ENCODE measurements at regions not wholly inside any gene's neighbourhood (a gene's known extent, or its start where the extent isn't known, plus 50 kb on each side); places are given as distances from the start of the nearest gene placed in this dataset.
"Not testable (repeated sequence)": the region's sequence is repeated elsewhere in the genome, so short reads cannot be mapped to it uniquely, and the experiment has no call there.

DNA sequence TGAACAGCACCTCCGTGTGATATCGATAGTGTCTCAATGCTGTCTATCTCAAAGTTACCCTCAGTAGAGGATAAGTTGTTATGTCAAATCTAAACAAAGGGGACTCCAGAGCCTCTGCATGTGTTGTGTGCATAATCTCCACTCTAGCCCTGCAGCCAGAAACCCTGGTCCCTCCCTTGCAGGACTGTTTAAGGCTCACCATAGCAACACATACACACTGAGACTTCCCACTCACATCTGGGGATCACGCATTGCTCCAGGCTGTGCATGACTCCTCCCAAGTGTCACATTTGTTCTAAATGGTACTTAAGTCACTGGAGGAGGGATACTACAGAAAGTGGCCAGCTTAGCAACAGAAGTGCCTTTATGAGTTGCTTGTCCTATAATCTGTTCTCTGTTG lies 258.6 kb upstream of the CRIM1 start:
- DNase-seq = no peak
- Histone ChIP-seq H3K4me3 (ENCODE audit: low read depth in 2 of 2, low read length in 1 of 2) (no peak overlapping the region), H3K79me2 (ENCODE audit: insufficient read depth) (no peaks in the 10 kb centered on the region), H3K9me3 (no peaks in the 10 kb centered on the region), H3K27me3 (ENCODE audit: insufficient read depth) (no peaks in the 10 kb centered on the region), H3K4me1 (ENCODE audit: control insufficient read depth in 1 of 2, insufficient read depth in 2 of 2, low read depth in 1 of 2, low read length in 1 of 2) (no peaks in the 10 kb centered on the region), H3K36me3 (replicated peaks in 1 of 2; ENCODE audit: control insufficient read depth in 1 of 2, insufficient read depth in 2 of 2, low read length in 1 of 2) (no peaks in the 10 kb centered on the region), H3K27ac (ENCODE audit: low read depth in 2 of 2, low read length in 1 of 2) (no peak overlapping the region), H4K20me1 (ENCODE audit: insufficient read depth) (no peaks in the 10 kb centered on the region), H3K9ac (no peak overlapping the region), H2AFZ (ENCODE audit: low read depth) (no peak overlapping the region), H3F3A (replicated peaks; ENCODE audit: insufficient read depth) (no peaks in the 10 kb centered on the region), H3K4me2 (no peak overlapping the region), H3K9me2 (no peaks in the 10 kb centered on the region; the same call in 1 of the 2 replicates)
- TF ChIP-seq MEF2A (IDR thresholded peaks at IDR 0.05; ENCODE audit: borderline replicate concordance, low read depth) (no peak), JUND (IDR thresholded peaks at IDR 0.05) (no peak), TAF1 (IDR thresholded peaks at IDR 0.05; ENCODE audit: borderline replicate concordance, low read depth, low read length) (no peak), CHD2 (IDR thresholded peaks at IDR 0.05; ENCODE audit: low read length, partially characterized antibody) (no peak), TCF12 (IDR thresholded peaks at IDR 0.05) (no peak), SIN3A (IDR thresholded peaks at IDR 0.05; ENCODE audit: borderline replicate concordance, low read depth, low read length) (no peak), RXRA (IDR thresholded peaks at IDR 0.05; ENCODE audit: borderline replicate concordance, low read depth) (no peak), POLR2AphosphoS5 (IDR thresholded peaks at IDR 0.05; ENCODE audit: low read depth, low read length) (no peak), SMC3 (IDR thresholded peaks at IDR 0.05; ENCODE audit: low read depth, low read length) (no peak), FOXJ3 (CRISPR knock-in tag; IDR thresholded peaks at IDR 0.05) (no peak), FOXM1 (IDR thresholded peaks at IDR 0.05; ENCODE audit: low read depth) (no peak), MXI1 (IDR thresholded peaks at IDR 0.05; ENCODE audit: low read depth, low read length) (no peak), RFX5 (IDR thresholded peaks at IDR 0.05; ENCODE audit: low read length) (no peak)
- TF ChIP-seq, protein P1, sequence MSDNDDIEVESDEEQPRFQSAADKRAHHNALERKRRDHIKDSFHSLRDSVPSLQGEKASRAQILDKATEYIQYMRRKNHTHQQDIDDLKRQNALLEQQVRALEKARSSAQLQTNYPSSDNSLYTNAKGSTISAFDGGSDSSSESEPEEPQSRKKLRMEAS (IDR thresholded peaks at IDR 0.05; ENCODE audit: low read depth) = no peak
- TF ChIP-seq, protein P2, sequence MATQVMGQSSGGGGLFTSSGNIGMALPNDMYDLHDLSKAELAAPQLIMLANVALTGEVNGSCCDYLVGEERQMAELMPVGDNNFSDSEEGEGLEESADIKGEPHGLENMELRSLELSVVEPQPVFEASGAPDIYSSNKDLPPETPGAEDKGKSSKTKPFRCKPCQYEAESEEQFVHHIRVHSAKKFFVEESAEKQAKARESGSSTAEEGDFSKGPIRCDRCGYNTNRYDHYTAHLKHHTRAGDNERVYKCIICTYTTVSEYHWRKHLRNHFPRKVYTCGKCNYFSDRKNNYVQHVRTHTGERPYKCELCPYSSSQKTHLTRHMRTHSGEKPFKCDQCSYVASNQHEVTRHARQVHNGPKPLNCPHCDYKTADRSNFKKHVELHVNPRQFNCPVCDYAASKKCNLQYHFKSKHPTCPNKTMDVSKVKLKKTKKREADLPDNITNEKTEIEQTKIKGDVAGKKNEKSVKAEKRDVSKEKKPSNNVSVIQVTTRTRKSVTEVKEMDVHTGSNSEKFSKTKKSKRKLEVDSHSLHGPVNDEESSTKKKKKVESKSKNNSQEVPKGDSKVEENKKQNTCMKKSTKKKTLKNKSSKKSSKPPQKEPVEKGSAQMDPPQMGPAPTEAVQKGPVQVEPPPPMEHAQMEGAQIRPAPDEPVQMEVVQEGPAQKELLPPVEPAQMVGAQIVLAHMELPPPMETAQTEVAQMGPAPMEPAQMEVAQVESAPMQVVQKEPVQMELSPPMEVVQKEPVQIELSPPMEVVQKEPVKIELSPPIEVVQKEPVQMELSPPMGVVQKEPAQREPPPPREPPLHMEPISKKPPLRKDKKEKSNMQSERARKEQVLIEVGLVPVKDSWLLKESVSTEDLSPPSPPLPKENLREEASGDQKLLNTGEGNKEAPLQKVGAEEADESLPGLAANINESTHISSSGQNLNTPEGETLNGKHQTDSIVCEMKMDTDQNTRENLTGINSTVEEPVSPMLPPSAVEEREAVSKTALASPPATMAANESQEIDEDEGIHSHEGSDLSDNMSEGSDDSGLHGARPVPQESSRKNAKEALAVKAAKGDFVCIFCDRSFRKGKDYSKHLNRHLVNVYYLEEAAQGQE (IDR thresholded peaks at IDR 0.05; ENCODE audit: low read depth, low read length) = no peak
- TF ChIP-seq, protein P3, sequence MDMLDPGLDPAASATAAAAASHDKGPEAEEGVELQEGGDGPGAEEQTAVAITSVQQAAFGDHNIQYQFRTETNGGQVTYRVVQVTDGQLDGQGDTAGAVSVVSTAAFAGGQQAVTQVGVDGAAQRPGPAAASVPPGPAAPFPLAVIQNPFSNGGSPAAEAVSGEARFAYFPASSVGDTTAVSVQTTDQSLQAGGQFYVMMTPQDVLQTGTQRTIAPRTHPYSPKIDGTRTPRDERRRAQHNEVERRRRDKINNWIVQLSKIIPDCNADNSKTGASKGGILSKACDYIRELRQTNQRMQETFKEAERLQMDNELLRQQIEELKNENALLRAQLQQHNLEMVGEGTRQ (IDR thresholded peaks at IDR 0.05; ENCODE audit: borderline replicate concordance, low read depth, low read length) = no peak
- TF ChIP-seq, protein P4, sequence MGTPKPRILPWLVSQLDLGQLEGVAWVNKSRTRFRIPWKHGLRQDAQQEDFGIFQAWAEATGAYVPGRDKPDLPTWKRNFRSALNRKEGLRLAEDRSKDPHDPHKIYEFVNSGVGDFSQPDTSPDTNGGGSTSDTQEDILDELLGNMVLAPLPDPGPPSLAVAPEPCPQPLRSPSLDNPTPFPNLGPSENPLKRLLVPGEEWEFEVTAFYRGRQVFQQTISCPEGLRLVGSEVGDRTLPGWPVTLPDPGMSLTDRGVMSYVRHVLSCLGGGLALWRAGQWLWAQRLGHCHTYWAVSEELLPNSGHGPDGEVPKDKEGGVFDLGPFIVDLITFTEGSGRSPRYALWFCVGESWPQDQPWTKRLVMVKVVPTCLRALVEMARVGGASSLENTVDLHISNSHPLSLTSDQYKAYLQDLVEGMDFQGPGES (IDR thresholded peaks at IDR 0.05; ENCODE audit: low read depth, low read length) = no peak
- WGBS (ENCODE audit: low lambda C conversion rate) = 16% methylated on average over 3 of the region's 3 CpGs
- POLR2A ChIA-PET = no interaction called here
- CTCF ChIA-PET = no interaction called here

DNA sequence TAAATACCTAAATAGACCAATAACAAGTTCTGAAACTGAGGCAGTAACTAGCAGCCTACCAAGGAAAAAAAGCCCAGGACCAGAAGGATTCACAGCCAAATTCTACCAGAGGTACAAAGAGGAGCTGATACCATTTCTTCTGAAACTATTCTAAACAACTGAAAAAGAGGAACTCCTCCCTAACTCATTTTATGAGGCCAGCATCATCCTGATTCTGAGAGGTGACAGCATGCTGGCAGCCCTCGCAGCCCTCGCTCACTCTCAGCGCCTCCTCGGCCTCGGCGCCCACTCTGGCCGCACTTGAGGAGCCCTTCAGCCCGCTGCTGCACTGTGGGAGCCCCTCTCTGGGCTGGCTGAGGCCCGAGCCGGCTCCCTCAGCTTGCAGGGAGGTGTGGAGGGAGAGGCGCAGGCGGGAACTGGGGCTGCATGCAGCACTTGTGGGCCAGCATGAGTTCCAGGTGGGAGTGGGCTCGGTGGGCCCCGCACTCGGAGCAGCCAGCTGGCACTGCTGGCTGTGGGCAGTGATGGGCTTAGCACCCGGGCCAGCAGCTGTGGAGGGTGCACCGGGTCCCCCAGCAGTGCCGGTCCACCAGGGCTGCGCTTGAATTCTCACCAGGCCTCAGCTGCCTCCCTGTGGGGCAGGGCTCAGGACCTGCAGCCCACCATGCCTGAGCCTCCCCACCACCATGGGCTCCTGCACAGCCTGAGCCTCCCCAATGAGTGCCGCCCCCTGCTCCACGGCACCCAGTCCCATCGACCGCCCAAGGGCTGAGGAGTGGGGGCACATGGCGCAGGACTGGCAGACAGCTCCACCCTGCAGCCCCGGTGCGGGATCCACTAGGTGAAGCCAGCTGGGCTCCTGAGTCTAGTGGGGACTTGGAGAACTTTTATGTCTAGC lies 263.5 kb upstream of the CRIM1 start:
- H4K20me1 ChIP-seq (ENCODE audit: insufficient read depth); DNase-seq; H2AFZ ChIP-seq (ENCODE audit: low read depth); H3K27me3 ChIP-seq (ENCODE audit: insufficient read depth); H3K9me2 ChIP-seq; H3K4me1 ChIP-seq (ENCODE audit: control insufficient read depth in 1 of 2, insufficient read depth in 2 of 2, low read depth in 1 of 2, low read length in 1 of 2); CTCF ChIA-PET; POLR2A ChIA-PET; H3K4me2 ChIP-seq; H3K9me3 ChIP-seq; H3K27ac ChIP-seq (ENCODE audit: low read depth in 2 of 2, low read length in 1 of 2); H3F3A ChIP-seq (replicated peaks; ENCODE audit: insufficient read depth); H3K79me2 ChIP-seq (ENCODE audit: insufficient read depth); H3K4me3 ChIP-seq (ENCODE audit: low read depth in 2 of 2, low read length in 1 of 2); H3K36me3 ChIP-seq (replicated peaks in 1 of 2; ENCODE audit: control insufficient read depth in 1 of 2, insufficient read depth in 2 of 2, low read length in 1 of 2); H3K9ac ChIP-seq: not testable (repeated sequence)
- WGBS (ENCODE audit: low lambda C conversion rate) = 15% methylated on average over 19 of the region's 26 CpGs

Measured in SK-N-SH (cell line).